NCI-H345 treated with DMSO at 0.1 percent for 48 hours (cell line): ENCODE measurements at regions not wholly inside any gene's neighbourhood (a gene's known extent, or its start where the extent isn't known, plus 50 kb on each side); places are given as distances from the start of the nearest gene placed in this dataset.
A peak's percentile ranks its signal among the peaks of the same experiment; 100 is the strongest.

Experiments used
- DNase-seq: peaks from one replicate; lab custom pipeline; 2025; ENCODE audit not compliant: unreplicated experiment; lab: John Stamatoyannopoulos, UW

DNA sequence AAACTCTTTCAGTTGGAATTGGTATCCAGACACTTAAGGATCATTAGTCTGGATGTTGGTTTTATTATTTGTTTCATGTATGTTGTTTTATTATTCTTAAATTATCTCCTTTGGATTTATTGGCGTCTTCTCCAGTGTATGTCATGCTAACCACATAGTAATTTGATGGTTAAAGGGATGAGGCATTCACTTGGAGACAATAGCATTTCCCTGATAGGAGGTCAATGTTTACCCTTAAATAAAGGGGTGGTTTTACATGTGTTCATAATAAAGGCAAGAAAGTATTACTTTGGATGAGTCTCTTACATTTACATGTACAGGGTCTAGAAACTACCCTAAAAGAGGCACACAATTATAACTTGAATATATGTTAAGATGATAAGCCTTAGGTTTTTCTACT, 51.2 kb upstream of the RNF144B start:
- DNase-seq = no peak

DNA sequence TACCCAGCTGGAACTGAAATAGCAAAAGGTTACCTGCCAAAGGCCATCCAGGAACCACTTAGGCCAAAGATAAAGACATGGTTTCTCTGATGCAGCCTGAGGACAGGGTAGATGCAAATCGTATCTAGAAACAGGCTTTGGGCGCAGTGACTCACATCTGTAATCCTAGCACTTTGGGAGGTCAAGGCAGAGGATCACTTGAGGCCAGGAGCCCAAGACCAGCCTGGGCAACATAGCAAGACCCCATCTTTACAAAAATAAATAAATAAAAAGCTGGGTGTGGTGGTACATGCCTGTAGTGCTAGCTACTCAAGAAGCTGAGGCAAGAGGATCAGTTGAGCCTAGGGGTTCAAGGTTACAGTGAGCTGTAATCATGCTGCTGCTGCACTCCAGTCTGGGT, 52.9 kb upstream of the RNF144B start:
- DNase-seq = no peak

- DNase-seq = no peak
Observed at GRCh38 chr6:18330548-18331081, 56.5 kb upstream of the RNF144B start.

DNA sequence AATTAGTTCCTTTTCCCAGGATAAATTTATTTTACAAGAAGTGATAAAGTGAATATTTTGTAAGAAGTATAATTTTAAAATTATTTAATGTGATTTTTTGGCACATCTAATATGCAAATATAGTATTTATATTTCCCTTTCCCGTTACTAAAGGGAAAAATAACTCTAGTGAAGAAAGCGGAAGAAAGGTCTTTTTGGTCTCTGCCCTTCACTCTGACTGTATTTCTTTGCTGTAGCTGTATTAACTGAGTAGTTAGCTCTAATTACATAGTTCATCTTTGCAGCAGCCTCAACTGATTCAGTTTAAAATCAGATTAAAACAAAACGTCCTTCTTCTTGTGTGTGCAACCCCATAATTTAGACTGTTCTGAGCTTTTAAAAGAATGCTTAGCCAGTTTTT, 57.4 kb upstream of the RNF144B start:
- DNase-seq = no peak

GRCh38 chr6:18328540-18328939, 58.6 kb upstream of the RNF144B start:
- no peak for DNase-seq

- DNase-seq = no peak
Observed at GRCh38 chr6:18328070-18328469, 59.1 kb upstream of the RNF144B start.

DNA sequence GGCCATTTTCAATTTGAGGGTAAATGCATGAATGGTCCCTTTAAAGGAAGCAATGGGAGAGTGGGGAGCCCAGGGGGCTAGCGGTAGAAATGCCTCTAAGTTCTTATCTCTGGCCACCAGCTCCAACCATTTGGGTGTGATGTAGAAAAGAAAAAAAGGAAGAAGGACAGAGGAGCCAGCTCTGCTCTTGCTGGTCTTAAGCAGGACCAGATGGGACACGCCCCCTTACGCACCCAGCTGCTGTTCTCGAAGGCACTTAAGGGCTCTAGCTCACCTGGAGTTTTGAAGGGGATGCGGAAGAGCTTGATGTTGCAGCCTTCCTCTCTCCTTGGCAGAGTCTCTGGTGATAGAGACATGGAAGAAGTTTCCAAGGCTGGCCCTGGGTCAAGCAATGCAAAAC, 59.5 kb upstream of the RNF144B start:
- no peak for DNase-seq

- no peak for DNase-seq
Observed at GRCh38 chr6:18326980-18327379, 60.2 kb upstream of the RNF144B start.

DNA sequence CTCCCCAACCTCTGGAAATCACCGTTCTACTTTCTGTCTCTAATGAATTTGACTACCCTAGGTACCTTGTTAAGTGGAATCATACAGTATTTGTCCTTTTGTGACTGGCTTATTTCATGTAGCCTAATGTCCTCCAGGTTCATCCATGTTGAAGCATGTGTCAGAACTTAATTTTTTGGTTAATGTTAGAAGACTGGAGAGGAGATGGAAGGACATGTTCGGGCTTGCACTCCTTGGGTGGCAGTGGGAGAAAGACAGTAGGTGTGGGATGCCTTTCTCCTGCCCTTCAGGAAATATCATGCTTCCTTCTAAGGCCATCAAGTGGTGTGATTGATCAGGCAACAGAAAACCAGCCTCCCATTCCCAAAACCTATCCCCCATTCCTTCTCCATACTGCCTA, 61.1 kb upstream of the RNF144B start:
- no peak for DNase-seq

DNA sequence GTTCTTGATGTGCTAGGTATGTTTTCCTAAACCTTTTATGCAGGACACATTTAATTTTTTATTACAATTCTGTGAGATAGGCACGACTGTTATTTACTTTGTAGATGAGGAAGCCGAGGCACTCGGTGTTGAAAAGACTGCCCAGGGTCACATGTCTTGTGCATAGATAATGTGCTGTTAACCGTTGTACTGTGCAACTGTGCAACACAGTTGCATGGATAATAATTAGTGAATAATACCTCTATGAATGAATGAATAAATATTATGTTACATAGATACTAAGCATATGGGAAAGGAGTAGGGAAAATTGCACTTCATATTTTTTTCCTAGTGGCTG, 60.3 kb upstream of the DEK start:
- no peak for DNase-seq

- DNase-seq = peak; percentile 56
Observed at GRCh38 chr6:18323935-18324705, 59.8 kb upstream of the DEK start.

DNA sequence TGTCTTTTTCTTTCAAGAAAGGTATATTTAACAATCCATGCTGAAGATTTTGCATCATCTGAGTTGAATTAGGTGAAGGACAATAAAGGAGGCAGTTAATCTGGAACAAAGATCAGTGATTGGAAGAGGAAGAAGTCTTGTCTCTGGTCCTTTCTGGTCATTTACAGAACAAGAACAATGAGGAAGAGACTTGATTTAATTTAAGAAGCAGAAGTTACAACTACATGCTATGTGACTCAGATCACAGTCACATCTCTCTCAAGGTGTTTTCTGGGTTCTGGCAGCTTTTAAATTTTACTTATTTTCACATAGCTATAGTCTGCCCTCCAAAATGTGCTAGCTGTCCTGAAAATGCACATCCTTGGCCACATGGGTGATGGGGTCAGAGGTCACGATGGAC, 53.5 kb upstream of the DEK start:
- DNase-seq = no peak

- DNase-seq = no peak
Observed at GRCh38 chr6:18314317-18314997, 50.1 kb upstream of the DEK start.
